H4 (cell line): ENCODE measurements at regions not wholly inside any gene's neighbourhood (a gene's known extent, or its start where the extent isn't known, plus 50 kb on each side); places are given as distances from the start of the nearest gene placed in this dataset.
"Not testable (repeated sequence)": the region's sequence is repeated elsewhere in the genome, so short reads cannot be mapped to it uniquely, and the experiment has no call there.

Source experiments
- DNase-seq: peaks from one replicate; pipeline ENCODE4 v3.0.0-alpha.2; 2015; ENCODE audit warnings: low spot score

- no peak for DNase-seq
These were observed 80.3 kb upstream of the BMP5 start for GRCh38 chr6:55955684-55956083.

GRCh38 chr6:55954436-55954835 lies 79.0 kb upstream of the BMP5 start:
- no peak for DNase-seq

GRCh38 chr6:55953335-55953734 lies 77.9 kb upstream of the BMP5 start:
- peak; percentile 73 for DNase-seq

- DNase-seq: no peak
These were observed 74.9 kb upstream of the BMP5 start for GRCh38 chr6:55950071-55950814.

GRCh38 chr6:55943329-55943728 lies 67.9 kb upstream of the BMP5 start:
- no peak for DNase-seq

GRCh38 chr6:55941702-55942101 lies 66.3 kb upstream of the BMP5 start:
- no peak for DNase-seq

GRCh38 chr6:55937951-55938690 lies 62.7 kb upstream of the BMP5 start:
- no peak for DNase-seq

GRCh38 chr6:55937261-55937947 lies 62.0 kb upstream of the BMP5 start:
- no peak for DNase-seq

- DNase-seq: no peak
These were observed 55.7 kb upstream of the BMP5 start for GRCh38 chr6:55931101-55931500.

GRCh38 chr6:55927713-55928112 lies 52.3 kb upstream of the BMP5 start:
- DNase-seq: not testable (repeated sequence)

GRCh38 chr6:55925292-55925691 lies 49.9 kb upstream of the BMP5 start:
- no peak for DNase-seq
